Hematopoietic multipotent progenitor cell treated with erythropoietin and hydrocortisone succinate and interleukin-3 and kit ligand, for 8 days (in vitro differentiated cells): ENCODE measurements at regions not wholly inside any gene's neighbourhood (a gene's known extent, or its start where the extent isn't known, plus 50 kb on each side); places are given as distances from the start of the nearest gene placed in this dataset.

Experiments
- DNase-seq: peaks from one replicate; pipeline ENCODE4 v3.0.0-alpha.2; 2015

- DNase-seq, result no peak
Observed at GRCh38 chr1:38326856-38327255, 280.3 kb upstream of the POU3F1 start.

GRCh38 chr1:38326135-38326534 lies 279.5 kb upstream of the POU3F1 start:
- DNase-seq, result no peak

- DNase-seq, result no peak
Observed at GRCh38 chr1:38312753-38313152, 266.2 kb upstream of the POU3F1 start.

GRCh38 chr1:38310079-38310478 lies 263.5 kb upstream of the POU3F1 start:
- DNase-seq, result no peak

GRCh38 chr1:38308780-38309179 lies 262.2 kb upstream of the POU3F1 start:
- no peak for DNase-seq

GRCh38 chr1:38305666-38306065 lies 259.1 kb upstream of the POU3F1 start:
- DNase-seq, result no peak

GRCh38 chr1:38303843-38304242 lies 257.2 kb upstream of the POU3F1 start:
- DNase-seq, result no peak

GRCh38 chr1:38301040-38301439 lies 254.4 kb upstream of the POU3F1 start:
- DNase-seq, result no peak

- no peak for DNase-seq
Observed at GRCh38 chr1:38300616-38301015, 254.0 kb upstream of the POU3F1 start.

GRCh38 chr1:38297842-38298241 lies 251.2 kb upstream of the POU3F1 start:
- DNase-seq, result no peak

GRCh38 chr1:38297246-38297645 lies 250.7 kb upstream of the POU3F1 start:
- DNase-seq, result no peak

GRCh38 chr1:38296047-38296446 lies 249.5 kb upstream of the POU3F1 start:
- DNase-seq, result no peak

- no peak for DNase-seq
Observed at GRCh38 chr1:38293567-38293966, 247.0 kb upstream of the POU3F1 start.

- no peak for DNase-seq
Observed at GRCh38 chr1:38292969-38293368, 246.4 kb upstream of the POU3F1 start.

GRCh38 chr1:38291906-38292521 lies 245.4 kb upstream of the POU3F1 start:
- DNase-seq, result no peak

GRCh38 chr1:38291336-38291735 lies 244.7 kb upstream of the POU3F1 start:
- DNase-seq, result no peak

GRCh38 chr1:38289034-38289433 lies 242.4 kb upstream of the POU3F1 start:
- DNase-seq, result no peak

- no peak for DNase-seq
Observed at GRCh38 chr1:38287547-38287946, 241.0 kb upstream of the POU3F1 start.

GRCh38 chr1:38287036-38287435 lies 240.4 kb upstream of the POU3F1 start:
- DNase-seq, result no peak

- no peak for DNase-seq
Observed at GRCh38 chr1:38285807-38286530, 239.4 kb upstream of the POU3F1 start.

GRCh38 chr1:38284953-38285352 lies 238.4 kb upstream of the POU3F1 start:
- no peak for DNase-seq

- no peak for DNase-seq
Observed at GRCh38 chr1:38283696-38284470, 237.3 kb upstream of the POU3F1 start.

- no peak for DNase-seq
Observed at GRCh38 chr1:38279148-38279547, 232.6 kb upstream of the POU3F1 start.

GRCh38 chr1:38277646-38278045 lies 231.1 kb upstream of the POU3F1 start:
- no peak for DNase-seq
